SH-SY5Y (cell line): ENCODE measurements at regions not wholly inside any gene's neighbourhood (a gene's known extent, or its start where the extent isn't known, plus 50 kb on each side); places are given as distances from the start of the nearest gene placed in this dataset.

Experiments
- GATA2 ChIP-seq: IDR thresholded peaks from 2 replicates; pipeline ENCODE4 v1.6.1; 2011; ENCODE audit warnings: mild to moderate bottlenecking, low read depth, low read length
- GATA3 ChIP-seq: IDR thresholded peaks from 2 replicates; pipeline ENCODE4 v1.6.1; 2011; ENCODE audit warnings: low read depth, mild to moderate bottlenecking, low read length, moderate library complexity

- no peak for TF ChIP-seq GATA2
- no peak for TF ChIP-seq GATA3
Measured at GRCh38 chr9:73446306-73446705, 294.6 kb downstream of the ANXA1 start.
